Panc1 (cell line): ENCODE measurements at regions not wholly inside any gene's neighbourhood (a gene's known extent, or its start where the extent isn't known, plus 50 kb on each side); places are given as distances from the start of the nearest gene placed in this dataset.

Experiments
- ATAC-seq: fragments of 200-7000 bp; cut with Tn5 transposase; 2 replicates; pipeline ENCODE4 v1.9.1; 2020; ENCODE audit warnings: mild to moderate bottlenecking, moderate library complexity
- BruUV-seq: library from RNA; stranded (reverse); fragments of 400-500 nt; replicated peaks from 2 replicates; lab custom pipeline; 2021; lab: Mats Ljungman, UMichigan
- CTCF ChIA-PET: fragments of 300-600 bp; sonication (Branson Sonifier 250); formaldehyde crosslinking; loops from one replicate; lab custom pipeline; 2022; ENCODE audit warnings: antibody characterized with exemption; lab: Charles Lee
- POLR2A ChIA-PET: fragments of 300-600 bp; sonication (Branson Sonifier 250); formaldehyde crosslinking; loops from one replicate; lab custom pipeline; 2022; ENCODE audit warnings: antibody characterized with exemption; lab: Charles Lee
- DNase-seq: peaks from one replicate; pipeline ENCODE4 v3.0.0-alpha.2; 2010; ENCODE audit warnings: low read depth, low spot score
- H3K27ac ChIP-seq: 2 replicates; pipeline ENCODE4 v1.5.1; 2011; ENCODE audit warnings: mild to moderate bottlenecking, low read length, inconsistent platforms
- H3K27me3 ChIP-seq: fragments of 200-500 bp; sonication (Bioruptor generic); 2 replicates; pipeline ENCODE4 v1.6.0; 2014; ENCODE audit warnings: low read length, inconsistent platforms; ENCODE audit not compliant: control insufficient read depth, insufficient read depth
- H3K36me3 ChIP-seq: fragments of 200-500 bp; sonication (Bioruptor generic); 2 replicates; pipeline ENCODE4 v1.5.1; 2014; ENCODE audit warnings: inconsistent platforms, mild to moderate bottlenecking, low read length, moderate library complexity; ENCODE audit not compliant: control insufficient read depth, insufficient read depth
- H3K4me1 ChIP-seq: 2 replicates; pipeline ENCODE4 v1.5.1; 2011; ENCODE audit warnings: inconsistent platforms, mild to moderate bottlenecking, low read length, moderate library complexity; ENCODE audit not compliant: control insufficient read depth, insufficient read depth
- H3K4me3 ChIP-seq, 2 experiments: 2 replicates each; pipeline ENCODE4 v1.5.1; 2011 to 2012; ENCODE audit warnings: low read depth in 2 of 2, low read length in 2 of 2, mild to moderate bottlenecking in 2 of 2, inconsistent platforms in 1 of 2, moderate library complexity in 1 of 2
- H3K9me3 ChIP-seq: fragments of 200-500 bp; sonication (Bioruptor generic); 2 replicates; pipeline ENCODE4 v1.5.1; 2014; ENCODE audit warnings: low read depth, mild to moderate bottlenecking, inconsistent platforms, low read length, moderate library complexity; ENCODE audit not compliant: control insufficient read depth, insufficient read depth
- CTCF ChIP-seq: fragments of 450-650 bp; IDR thresholded peaks from 2 replicates; pipeline ENCODE4 v1.5.1; 2017; ENCODE audit warnings: mild to moderate bottlenecking
- POLR2AphosphoS5 ChIP-seq: IDR thresholded peaks from 2 replicates; pipeline ENCODE4 v1.6.1; 2012; ENCODE audit warnings: mild to moderate bottlenecking, low read depth, low read length, moderate library complexity
- REST ChIP-seq, 2 experiments: IDR thresholded peaks; 2 replicates each; pipeline ENCODE4 v1.6.1; 2011 to 2012; ENCODE audit warnings: low read depth in 2 of 2, control low read depth in 1 of 2, low read length in 1 of 2, mild to moderate bottlenecking in 1 of 2, moderate library complexity in 1 of 2; ENCODE audit not compliant: insufficient read depth in 1 of 2
- SIN3A ChIP-seq: IDR thresholded peaks from 2 replicates; pipeline ENCODE4 v1.6.1; 2012; ENCODE audit warnings: low read depth, mild to moderate bottlenecking, low read length, moderate library complexity, borderline replicate concordance; ENCODE audit not compliant: insufficient read depth
- TCF7L2 ChIP-seq: IDR thresholded peaks from 2 replicates; pipeline ENCODE4 v1.6.1; 2011; ENCODE audit warnings: mild to moderate bottlenecking, low read depth, low read length, inconsistent platforms
- in situ Hi-C: cut with HindIII; loops from 2 replicates; pipeline ENCODE4 v1.10.0; 2016; ENCODE audit warnings: low sequenced_read_pairs, low pct_unique_long_range_greater_than_20kb
- intact Hi-C: fragments of 100-400 bp; cut with micrococcal nuclease; formaldehyde crosslinking; loops from one replicate; pipeline ENCODE4 v1.10.0; 2022; ENCODE audit not compliant: unreplicated experiment

- ATAC-seq = peak; percentile 81
- intact Hi-C loops = loop anchor here (1.0 to 2.0 kb wide), 3 partner anchors 202 to 570 kb away; no protein-coding TSS in a partner anchor
- POLR2A ChIA-PET = interaction anchor here (0.6 kb wide), 1 partner anchor 471 kb away, joined by 3 read pairs; no protein-coding TSS in a partner anchor
Measured at GRCh38 chr4:156475322-156475721, 496.3 kb downstream of the PDGFC start.

GRCh38 chr4:156473151-156473550 is 498.4 kb downstream of the PDGFC start:
- H3K4me3 ChIP-seq = no peak overlapping the region
- no peaks in the 10 kb centered on the region for H3K27me3 ChIP-seq
- ATAC-seq = no peak
- CTCF ChIA-PET = no interaction called here
- no peaks in the 10 kb centered on the region for H3K36me3 ChIP-seq
- in situ Hi-C loops = no loop called here
- no peaks in the 10 kb centered on the region for H3K4me1 ChIP-seq
- no TSS peak for BruUV-seq
- no peak for DNase-seq
- H3K27ac ChIP-seq = no peak overlapping the region
- no peaks in the 10 kb centered on the region for H3K9me3 ChIP-seq
- TF ChIP-seq REST (IDR thresholded peaks at IDR 0.05; ENCODE audit: insufficient read depth in 1 of 2, low read depth in 2 of 2, low read length in 1 of 2) = no peak
- TF ChIP-seq TCF7L2 = no peak
- no peak for TF ChIP-seq POLR2AphosphoS5
- no peak for TF ChIP-seq SIN3A
- TF ChIP-seq CTCF = no peak
- POLR2A ChIA-PET = no interaction called here
- intact Hi-C loops = loop anchor here (5.0 kb wide), 1 partner anchor 654 kb away; no protein-coding TSS in a partner anchor

More at GRCh38 chr4:156475322-156475721, 496.3 kb downstream of the PDGFC start:
- Histone ChIP-seq H3K27me3 (no peaks in the 10 kb centered on the region), H3K9me3 (no peaks in the 10 kb centered on the region), H3K4me1 (no peaks in the 10 kb centered on the region), H3K27ac (no peak overlapping the region), H3K36me3 (no peaks in the 10 kb centered on the region), H3K4me3 (no peak overlapping the region)
- TF ChIP-seq CTCF = peak; percentile 46; the same call in 1 of the 2 replicates
- TF ChIP-seq TCF7L2 = no peak
- CTCF ChIA-PET = interaction anchor here (0.5 kb wide), 1 partner anchor 425 kb away, joined by 4 read pairs; no protein-coding TSS in a partner anchor
- DNase-seq = peak; percentile 41
- no TSS peak for BruUV-seq
- in situ Hi-C loops = no loop called here
